ENCODE measurements at regions not wholly inside any gene's neighbourhood (a gene's known extent, or its start where the extent isn't known, plus 50 kb on each side); places are given as distances from the start of the nearest gene placed in this dataset.

- no peak for DNase-seq (ENCODE audit: low spot score)
- no peak for TF ChIP-seq CTCF (IDR thresholded peaks at IDR 0.05; ENCODE audit: extremely low read depth, missing control alignments)
Measured at GRCh38 chr10:127813290-127813689, 76.3 kb downstream of the FOXI2 start.

DNA sequence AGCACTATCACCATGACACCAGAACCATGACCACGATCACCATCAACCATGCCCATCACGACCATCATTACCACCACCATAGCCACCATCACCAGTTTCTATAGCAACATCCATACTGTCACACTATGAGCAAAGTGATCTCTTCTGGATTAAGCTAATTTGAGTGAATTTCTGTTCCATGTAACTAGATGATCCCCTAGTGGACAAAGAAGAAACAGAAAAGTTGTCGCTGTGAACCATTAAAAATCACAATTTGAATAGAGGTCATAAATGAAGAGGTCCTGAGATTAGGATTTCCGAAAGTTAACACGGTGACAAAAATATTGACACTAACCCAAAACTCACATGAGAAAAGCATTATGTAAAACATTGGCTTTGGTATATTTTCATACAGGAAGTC, 77.6 kb downstream of the CLRN3 start:
- no peak for DNase-seq (ENCODE audit: low spot score)
- no peak for TF ChIP-seq CTCF (IDR thresholded peaks at IDR 0.05; ENCODE audit: extremely low read depth, missing control alignments)

DNA sequence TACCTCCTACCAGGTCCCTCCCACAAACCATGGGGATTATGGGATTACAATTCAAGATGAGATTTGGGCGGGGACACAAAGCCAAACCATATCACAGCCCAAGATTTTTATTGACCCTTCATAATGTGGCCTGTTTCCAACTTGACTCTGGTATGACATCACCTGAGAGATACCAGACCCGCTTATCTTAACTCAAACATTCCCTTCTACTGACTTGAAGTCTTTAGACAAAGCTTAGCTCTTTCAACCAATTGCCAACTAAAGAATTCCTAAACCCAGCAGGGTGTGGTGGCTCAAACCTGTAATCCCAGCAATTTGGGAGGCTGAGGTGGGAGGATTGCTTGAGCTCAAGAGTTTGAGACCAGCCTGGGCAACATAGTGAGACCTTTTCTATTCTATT, 67.9 kb downstream of the CLRN3 start:
- TF ChIP-seq CTCF (IDR thresholded peaks at IDR 0.05; ENCODE audit: extremely low read depth, missing control alignments), result no peak
- DNase-seq (ENCODE audit: low spot score), result no peak

DNA sequence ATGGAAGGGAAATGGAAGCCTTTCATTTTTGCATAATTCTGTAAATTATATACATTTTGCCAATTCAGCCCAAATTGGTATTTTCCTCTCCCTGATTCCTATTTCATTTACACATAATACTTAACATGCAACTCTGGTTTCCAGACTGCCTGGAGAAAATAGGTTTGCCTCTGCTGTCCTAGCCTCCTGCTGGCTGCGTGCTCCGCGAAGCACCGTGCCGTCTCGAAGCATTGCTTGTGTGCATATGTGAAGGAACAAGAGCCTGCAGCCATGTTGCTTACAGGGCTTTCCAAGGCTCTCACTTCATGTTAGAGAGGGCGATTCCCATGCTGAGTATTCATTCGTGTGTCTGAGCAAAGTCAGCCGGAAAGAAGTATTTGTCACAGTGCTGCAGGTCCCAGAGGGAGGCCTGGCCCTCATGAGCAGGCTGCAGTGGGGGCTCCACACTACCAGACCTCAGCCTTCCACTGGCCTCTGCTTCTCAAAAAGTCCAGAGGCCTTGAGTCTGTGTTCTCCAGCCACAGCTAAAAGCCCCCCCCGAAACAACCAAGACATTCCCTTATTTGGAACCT, 66.5 kb downstream of the CLRN3 start:
- no peak for TF ChIP-seq CTCF (IDR thresholded peaks at IDR 0.05; ENCODE audit: extremely low read depth, missing control alignments)
- no peak for DNase-seq (ENCODE audit: low spot score)

GRCh38 chr10:127827354-127828140, 65.2 kb downstream of the CLRN3 start:
- no peak for DNase-seq (ENCODE audit: low spot score)
- TF ChIP-seq CTCF (IDR thresholded peaks at IDR 0.05; ENCODE audit: extremely low read depth, missing control alignments), result no peak

All from GM20000 (cell line).